ENCODE measurements at regions not wholly inside any gene's neighbourhood (a gene's known extent, or its start where the extent isn't known, plus 50 kb on each side); places are given as distances from the start of the nearest gene placed in this dataset.

DNA sequence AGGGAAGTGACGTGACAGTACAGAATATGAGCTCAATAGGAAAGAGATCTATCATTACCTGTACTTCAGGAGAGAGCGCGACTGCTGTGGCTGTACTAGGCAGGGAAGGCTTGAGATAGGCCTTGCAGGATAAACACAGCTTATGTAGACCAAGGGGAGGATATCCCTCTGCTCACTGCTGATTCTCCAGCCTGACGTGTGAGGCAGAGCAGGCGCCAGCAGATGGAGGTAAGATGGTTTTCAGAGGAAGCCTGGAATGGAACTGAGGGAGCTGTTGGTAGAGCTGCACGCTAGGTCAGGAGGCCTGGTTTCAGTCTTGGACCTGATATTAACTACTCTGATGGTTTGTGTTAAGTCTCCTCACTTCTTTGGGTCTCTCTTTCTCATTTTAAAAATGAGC, 291.4 kb downstream of the YTHDC2 start:
- no peak overlapping the region for H3K4me3 Mint-ChIP-seq
- H3K4me1 Mint-ChIP-seq (ENCODE audit: low read depth), result peaks cover 49% of the 10 kb centered on the region
- DNase-seq, result no peak
- no peaks in the 10 kb centered on the region for H3K9me3 Mint-ChIP-seq
- no peak overlapping the region for H3K27ac Mint-ChIP-seq
- no peak for TF ChIP-seq CTCF (IDR thresholded peaks at IDR 0.05)
- no peaks in the 10 kb centered on the region for H3K27me3 Mint-ChIP-seq (ENCODE audit: insufficient read depth)
- no peaks in the 10 kb centered on the region for H3K36me3 Mint-ChIP-seq (ENCODE audit: low read depth)

- Mint-ChIP-seq H3K4me3 (peak overlapping the region; percentile 74), H3K27ac (peak overlapping the region; percentile 39; the same call in 1 of the 2 replicates), H3K9me3 (no peaks in the 10 kb centered on the region), H3K4me1 (ENCODE audit: low read depth) (peaks cover 49% of the 10 kb centered on the region), H3K27me3 (ENCODE audit: insufficient read depth) (no peaks in the 10 kb centered on the region; the same call in 1 of the 2 replicates), H3K36me3 (ENCODE audit: low read depth) (no peaks in the 10 kb centered on the region)
- TF ChIP-seq CTCF (IDR thresholded peaks at IDR 0.05), result peak; percentile 59
- DNase-seq, result peak; percentile 32
These were observed 292.8 kb downstream of the YTHDC2 start for GRCh38 chr5:113806250-113806649.

- peaks cover 49% of the 10 kb centered on the region for H3K4me1 Mint-ChIP-seq (ENCODE audit: low read depth)
- H3K27ac Mint-ChIP-seq, result peak overlapping the region; percentile 39
- no peaks in the 10 kb centered on the region for H3K9me3 Mint-ChIP-seq
- DNase-seq, result peak; percentile 10
- no peaks in the 10 kb centered on the region; the same call in 1 of the 2 replicates for H3K27me3 Mint-ChIP-seq (ENCODE audit: insufficient read depth)
- TF ChIP-seq CTCF (IDR thresholded peaks at IDR 0.05), result no peak
- no peaks in the 10 kb centered on the region for H3K36me3 Mint-ChIP-seq (ENCODE audit: low read depth)
- peak overlapping the region; percentile 74 for H3K4me3 Mint-ChIP-seq
These were observed 293.4 kb downstream of the YTHDC2 start for GRCh38 chr5:113806904-113807303.

DNA sequence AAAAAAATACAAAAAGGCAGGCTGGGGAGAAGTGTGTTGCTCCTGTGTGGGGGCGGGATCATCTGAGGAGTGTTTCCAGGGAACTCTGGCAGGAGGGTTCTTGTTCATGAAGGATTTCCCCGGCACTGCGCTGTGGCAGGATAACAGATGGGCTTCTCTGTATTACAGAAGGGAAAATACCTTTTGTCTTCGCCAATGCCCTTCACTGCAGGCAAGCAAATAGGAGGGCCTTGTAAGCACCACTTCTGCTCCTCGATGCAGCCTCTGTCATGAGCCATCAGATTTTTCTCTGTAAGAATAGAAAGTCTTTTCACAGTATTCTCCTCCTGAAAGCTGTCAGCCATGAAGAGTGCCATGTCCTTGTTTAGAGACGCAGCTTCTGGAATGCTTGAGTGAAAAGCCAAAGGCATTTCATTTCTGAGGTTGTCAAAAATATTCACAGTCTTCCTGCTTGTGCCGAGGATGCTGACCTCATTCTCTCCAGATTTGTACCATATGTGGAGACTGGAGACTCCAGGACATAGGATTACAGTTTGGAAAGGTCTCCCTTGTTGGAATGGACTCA, 294.0 kb downstream of the YTHDC2 start:
- H3K27ac Mint-ChIP-seq, result peak overlapping the region; percentile 39
- peaks cover 49% of the 10 kb centered on the region for H3K4me1 Mint-ChIP-seq (ENCODE audit: low read depth)
- H3K4me3 Mint-ChIP-seq, result peak overlapping the region; percentile 74

GRCh38 chr5:113808956-113809355, 295.5 kb downstream of the YTHDC2 start:
- Mint-ChIP-seq H3K36me3 (ENCODE audit: low read depth) (no peaks in the 10 kb centered on the region), H3K9me3 (no peaks in the 10 kb centered on the region), H3K27ac (no peak overlapping the region), H3K27me3 (ENCODE audit: insufficient read depth) (no peaks in the 10 kb centered on the region; the same call in 1 of the 2 replicates), H3K4me3 (no peak overlapping the region), H3K4me1 (ENCODE audit: low read depth) (peaks cover 47% of the 10 kb centered on the region)
- DNase-seq, result no peak
- no peak for TF ChIP-seq CTCF (IDR thresholded peaks at IDR 0.05)

More for the DNA sequence above, 294.0 kb downstream of the YTHDC2 start:
- Mint-ChIP-seq H3K9me3 (no peaks in the 10 kb centered on the region), H3K27me3 (ENCODE audit: insufficient read depth) (no peaks in the 10 kb centered on the region; the same call in 1 of the 2 replicates), H3K36me3 (ENCODE audit: low read depth) (no peaks in the 10 kb centered on the region)
- no peak for TF ChIP-seq CTCF (IDR thresholded peaks at IDR 0.05)
- peak; percentile 18 for DNase-seq
